Peyer's patch (tissue), 4 donors: ENCODE measurements at regions not wholly inside any gene's neighbourhood (a gene's known extent, or its start where the extent isn't known, plus 50 kb on each side); places are given as distances from the start of the nearest gene placed in this dataset.

Experiments used
- POLR2A ChIP-seq, 2 donors: fragments of 450-650 bp; IDR thresholded peaks; one replicate each; pipeline ENCODE4 v1.5.1; 2017; ENCODE audit warnings: antibody characterized with exemption in 2 of 2, mild to moderate bottlenecking in 2 of 2, moderate library complexity in 2 of 2
- TF ChIP-seq, protein P1 (sequence below), 6 experiments: fragments of 450-650 bp in 4 of 6; fragments of 200-600 bp in 2 of 6; sonication (generic) in 1 of 6; IDR thresholded peaks; one replicate each; pipeline ENCODE4 v1.5.1; 2017 to 2019; ENCODE audit warnings: antibody characterized with exemption in 6 of 6, mild to moderate bottlenecking in 3 of 6, moderate library complexity in 1 of 6

DNA sequence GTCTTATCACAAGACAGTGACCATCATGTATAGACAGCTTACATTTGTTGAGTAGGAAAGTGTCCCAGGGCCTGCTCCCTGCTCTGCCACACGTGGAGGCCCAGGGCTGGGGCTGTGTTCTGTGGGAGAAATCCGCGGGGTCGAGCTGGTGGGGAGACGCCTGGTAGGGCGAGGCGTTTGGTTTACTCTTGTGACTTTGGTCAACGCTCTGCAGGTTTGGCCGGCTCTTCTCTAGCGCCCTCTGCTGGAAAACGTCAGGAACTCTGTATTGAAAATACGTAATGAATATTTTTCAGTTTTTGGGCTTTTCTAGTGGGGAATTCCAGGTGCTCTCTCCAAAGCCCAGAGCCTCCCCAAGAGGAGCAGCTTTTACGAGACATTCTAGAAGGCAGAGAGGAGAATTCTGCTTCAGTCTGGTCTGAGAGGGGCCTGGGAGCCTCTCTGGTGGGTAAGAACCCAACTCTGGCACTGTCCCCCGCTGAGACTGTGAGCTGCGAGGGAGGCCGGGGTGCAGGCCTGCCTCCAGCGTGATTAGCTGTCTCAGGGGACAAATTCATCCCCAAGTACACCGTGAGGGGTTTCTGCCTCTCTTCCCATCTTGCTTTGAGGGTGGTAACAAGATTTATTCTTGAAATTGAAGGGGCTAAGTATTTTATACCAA is 112.6 kb upstream of the RALGAPA2 start:
- TF ChIP-seq, protein P1, sequence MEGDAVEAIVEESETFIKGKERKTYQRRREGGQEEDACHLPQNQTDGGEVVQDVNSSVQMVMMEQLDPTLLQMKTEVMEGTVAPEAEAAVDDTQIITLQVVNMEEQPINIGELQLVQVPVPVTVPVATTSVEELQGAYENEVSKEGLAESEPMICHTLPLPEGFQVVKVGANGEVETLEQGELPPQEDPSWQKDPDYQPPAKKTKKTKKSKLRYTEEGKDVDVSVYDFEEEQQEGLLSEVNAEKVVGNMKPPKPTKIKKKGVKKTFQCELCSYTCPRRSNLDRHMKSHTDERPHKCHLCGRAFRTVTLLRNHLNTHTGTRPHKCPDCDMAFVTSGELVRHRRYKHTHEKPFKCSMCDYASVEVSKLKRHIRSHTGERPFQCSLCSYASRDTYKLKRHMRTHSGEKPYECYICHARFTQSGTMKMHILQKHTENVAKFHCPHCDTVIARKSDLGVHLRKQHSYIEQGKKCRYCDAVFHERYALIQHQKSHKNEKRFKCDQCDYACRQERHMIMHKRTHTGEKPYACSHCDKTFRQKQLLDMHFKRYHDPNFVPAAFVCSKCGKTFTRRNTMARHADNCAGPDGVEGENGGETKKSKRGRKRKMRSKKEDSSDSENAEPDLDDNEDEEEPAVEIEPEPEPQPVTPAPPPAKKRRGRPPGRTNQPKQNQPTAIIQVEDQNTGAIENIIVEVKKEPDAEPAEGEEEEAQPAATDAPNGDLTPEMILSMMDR (IDR thresholded peaks at IDR 0.05), result peak; percentile 5 to 81 (median 70)
- no peak for TF ChIP-seq POLR2A (IDR thresholded peaks at IDR 0.05)
